Activated CD8-positive, alpha-beta memory T cell treated with anti-CD3 and anti-CD28 coated beads, Interleukin-2, amount 50 U/mL, for 24 hours (primary cell): ENCODE measurements at regions not wholly inside any gene's neighbourhood (a gene's known extent, or its start where the extent isn't known, plus 50 kb on each side); places are given as distances from the start of the nearest gene placed in this dataset.

Source experiments
- DNase-seq: peaks from one replicate; pipeline ENCODE4 v3.0.0-alpha.2; 2020; ENCODE audit errors: extremely low read depth

DNA sequence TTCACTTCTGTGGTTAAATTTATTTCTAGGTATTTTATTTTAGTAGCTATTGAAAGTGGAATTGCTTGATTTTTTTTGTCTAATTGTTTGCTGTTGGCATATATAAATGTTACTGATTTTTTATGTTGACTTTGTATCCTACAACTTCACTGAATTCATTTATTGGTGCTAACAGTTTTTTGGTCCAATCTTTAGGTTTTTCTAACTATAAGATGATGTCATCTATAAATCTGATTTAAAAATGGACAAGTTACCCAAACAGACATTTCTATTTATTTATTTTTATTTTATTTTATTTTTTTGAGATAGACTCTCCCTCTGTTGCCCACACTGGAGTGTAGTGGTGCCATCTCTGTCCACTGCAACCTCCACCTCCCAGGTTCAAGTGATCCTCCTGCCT is 162.3 kb downstream of the COX7C start:
- no peak for DNase-seq

DNA sequence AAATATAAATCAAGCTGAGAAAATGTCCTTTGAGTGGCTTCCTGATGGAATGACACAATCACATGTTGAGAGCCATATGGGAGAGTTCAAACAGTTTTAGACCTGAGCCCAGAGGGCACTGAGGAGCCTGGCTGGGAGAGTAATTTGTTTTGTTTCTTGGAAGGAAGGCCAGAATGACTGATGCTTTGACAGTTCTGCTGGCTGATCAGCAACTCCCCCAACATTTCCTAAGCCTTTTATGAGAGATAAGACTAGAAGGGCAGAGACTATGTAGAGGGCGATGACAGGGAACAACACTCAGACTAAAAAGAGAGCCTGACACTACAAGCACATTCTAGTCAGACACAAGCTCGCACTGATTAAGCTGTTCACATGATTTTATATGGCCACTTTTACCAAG is 169.2 kb downstream of the COX7C start:
- DNase-seq, result no peak

DNA sequence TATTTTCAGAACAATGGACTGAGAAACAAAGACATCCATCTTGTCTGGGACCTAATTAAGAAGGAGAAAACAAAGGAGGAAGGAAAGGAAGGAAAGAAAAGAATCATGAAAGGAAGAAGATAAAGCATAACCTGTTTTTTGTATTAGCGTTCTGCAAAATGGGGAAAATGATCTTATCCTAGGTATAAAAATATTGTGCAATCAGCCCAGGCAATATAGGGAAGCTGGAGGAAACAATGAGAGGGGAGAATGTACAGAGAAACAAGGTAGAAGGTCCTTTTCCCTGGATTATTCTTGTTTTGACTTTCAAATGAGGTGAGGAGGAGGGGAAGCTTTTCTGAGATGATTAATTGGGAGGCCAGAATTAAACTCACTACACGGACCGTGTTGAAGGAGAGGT is 177.9 kb downstream of the COX7C start:
- no peak for DNase-seq

DNA sequence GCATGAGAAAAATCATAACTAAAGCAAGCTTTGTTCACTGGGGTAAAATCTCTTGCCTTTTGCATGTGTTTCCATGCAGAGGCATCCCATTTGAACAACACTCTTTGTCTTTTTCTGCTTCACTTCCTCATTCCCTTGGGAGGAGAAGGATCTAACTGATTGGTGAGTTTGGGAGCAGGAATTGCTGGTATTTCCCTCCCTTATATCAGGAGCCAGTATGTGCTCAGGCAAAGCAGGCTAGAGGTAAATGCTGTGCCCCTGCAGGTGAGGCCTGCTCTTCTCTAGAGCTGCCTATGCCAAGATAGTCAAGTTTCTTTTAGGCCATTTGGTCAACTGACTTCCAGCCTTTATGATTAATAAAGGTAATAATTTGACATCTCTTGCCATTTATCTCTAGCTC is 179.9 kb downstream of the COX7C start:
- no peak for DNase-seq

DNA sequence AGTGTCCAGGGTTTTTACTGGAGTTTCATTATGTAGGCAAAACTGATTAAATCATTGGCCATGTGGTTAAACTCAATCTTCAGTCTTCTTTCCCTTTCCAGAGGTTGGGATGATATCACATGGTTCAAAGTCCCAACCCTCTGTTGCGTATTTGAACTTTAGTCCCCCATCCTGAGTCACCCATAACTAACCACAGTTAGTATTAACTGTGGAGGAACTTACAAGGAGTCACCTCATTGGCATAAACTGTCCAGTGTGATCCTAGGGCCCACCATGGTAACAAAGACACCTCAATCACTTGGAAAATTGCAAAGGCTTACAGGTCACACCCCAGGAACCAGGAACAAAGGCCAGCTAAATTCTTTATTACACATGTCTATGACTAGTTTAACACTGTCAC is 188.5 kb downstream of the COX7C start:
- no peak for DNase-seq

DNA sequence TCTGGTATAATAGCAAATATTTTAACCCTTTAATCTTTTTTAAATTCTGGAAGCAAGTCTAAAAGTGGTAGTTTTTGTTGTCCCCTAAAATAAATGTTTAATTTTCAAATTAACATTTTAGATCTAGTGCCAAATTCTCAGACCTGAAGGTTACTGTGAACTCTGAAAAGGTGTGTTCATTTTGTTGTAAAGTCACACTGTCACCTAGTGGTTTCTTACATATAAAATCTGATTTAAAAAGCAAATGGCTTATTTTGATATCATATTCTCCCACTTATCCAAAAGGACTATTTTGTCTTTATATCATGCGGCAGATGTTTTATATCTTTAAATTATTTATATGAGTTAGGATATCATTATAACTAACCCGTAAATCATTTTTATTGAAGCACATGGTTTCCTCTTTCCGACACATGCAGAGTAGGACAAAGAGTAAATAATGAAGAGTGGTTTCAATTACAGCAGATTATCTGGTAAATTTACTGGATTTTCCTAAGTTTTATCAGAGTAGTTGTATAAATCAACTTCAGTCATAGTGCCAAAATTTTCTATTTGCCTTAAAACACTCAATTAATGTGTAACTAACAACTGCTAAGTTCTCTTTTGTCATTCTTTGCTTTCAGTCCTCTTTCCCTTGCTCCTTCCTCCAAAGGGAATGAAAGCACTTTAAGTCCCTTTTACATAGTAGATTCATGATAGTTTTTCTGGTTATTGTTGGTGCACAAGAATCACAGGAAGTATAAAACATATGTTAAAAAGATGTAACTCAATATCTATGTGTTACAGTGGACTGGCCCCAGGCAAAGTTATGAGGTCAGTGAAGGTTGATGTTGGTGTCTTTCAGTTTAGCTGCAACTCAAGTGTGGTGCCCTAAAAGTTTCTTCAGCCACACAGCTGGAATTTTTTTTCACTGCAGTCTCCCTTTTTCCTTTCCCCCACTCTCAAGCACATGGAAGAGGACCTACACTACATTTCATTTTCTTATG is 189.6 kb downstream of the COX7C start:
- no peak for DNase-seq

DNA sequence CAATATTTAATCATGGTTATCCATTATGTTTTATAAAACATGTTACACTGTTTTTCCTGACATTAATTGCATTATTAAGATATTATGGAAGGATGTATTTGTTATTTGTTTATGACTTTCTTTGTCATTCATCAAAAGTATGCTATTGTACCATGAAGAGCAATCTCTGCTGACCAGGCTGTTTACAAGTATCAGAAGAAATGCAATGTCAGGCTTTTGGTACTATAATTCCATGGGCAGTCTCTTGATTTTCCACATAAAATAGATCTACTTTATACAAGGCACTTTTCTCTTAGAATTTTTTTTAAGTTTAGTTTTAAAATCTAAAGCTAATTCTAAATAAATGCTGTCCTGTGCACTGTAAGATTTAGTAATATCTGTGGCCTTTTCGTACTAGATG is 196.6 kb downstream of the COX7C start:
- no peak for DNase-seq

DNA sequence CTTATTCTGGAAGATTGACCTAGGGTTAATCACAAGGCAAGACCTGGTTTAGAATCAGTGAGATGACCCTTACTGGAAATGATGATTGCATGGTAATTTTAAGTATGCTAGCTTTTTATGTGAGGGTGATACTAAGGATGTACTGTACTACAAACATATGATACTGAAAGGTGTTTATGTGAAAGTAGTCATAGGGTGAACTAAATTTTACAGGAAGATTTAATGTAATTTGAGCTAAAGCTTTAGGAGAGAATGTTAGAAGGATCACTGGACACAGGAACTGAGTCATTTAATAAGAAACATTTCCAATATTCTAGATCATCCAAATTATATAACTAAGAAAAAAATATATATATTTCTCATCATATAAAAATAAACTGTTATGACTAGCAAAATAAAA is 197.2 kb downstream of the COX7C start:
- DNase-seq, result no peak

DNA sequence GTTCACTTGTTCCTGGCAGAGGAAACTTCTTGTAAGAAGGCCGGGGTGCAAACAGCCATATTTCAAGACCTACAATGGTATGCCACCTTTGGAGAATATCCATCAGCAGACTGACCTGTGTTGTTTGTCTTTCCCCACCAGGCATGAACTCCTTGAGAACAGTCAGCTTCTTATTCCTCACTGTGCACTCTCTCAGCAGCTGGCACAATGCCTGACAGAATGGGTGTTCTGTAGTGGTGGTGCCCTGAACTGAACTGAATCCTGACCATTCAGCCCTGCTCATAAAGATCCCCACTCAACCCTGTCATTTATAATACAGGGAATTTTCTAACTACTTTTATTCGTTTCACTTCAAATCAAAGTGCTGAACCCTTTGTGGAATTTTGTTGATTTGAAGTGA is 206.9 kb downstream of the COX7C start:
- DNase-seq, result no peak

DNA sequence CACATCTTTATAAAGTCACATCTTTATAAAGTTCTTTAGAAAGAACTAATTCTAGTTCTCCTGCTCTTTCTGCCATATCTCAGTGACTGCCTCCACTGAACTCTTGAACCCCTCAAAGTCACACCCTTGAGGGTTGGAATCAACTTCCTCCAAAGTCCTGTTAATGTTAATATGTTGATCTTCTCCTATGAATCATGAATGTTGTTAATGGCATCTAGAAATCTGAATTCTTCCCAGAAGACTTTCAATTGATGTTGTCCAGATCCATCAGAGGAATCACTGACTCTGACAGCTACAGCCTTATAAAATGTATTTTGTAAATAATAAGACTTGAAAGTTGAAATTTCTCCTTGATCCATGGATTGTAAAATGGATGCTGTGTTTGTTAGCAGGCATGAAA is 213.4 kb downstream of the COX7C start:
- no peak for DNase-seq

DNA sequence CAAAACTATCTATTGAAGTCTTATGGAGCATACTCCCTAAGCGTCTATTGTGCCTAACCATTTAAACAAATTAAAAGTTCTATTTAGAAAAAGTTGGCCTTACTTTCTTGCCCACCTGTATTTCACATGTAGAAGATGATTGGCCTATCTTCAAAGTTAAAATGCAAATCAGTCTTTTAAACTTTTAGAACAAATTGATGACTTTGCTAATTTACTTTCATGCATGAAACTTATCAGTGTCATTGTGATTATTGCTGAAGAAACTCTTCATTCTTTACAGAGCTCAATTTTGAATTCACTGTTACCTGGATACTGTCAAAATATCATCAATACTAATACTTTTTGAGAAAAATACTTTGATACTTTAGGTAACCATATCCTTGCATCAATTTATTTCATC is 216.1 kb downstream of the COX7C start:
- no peak for DNase-seq

DNA sequence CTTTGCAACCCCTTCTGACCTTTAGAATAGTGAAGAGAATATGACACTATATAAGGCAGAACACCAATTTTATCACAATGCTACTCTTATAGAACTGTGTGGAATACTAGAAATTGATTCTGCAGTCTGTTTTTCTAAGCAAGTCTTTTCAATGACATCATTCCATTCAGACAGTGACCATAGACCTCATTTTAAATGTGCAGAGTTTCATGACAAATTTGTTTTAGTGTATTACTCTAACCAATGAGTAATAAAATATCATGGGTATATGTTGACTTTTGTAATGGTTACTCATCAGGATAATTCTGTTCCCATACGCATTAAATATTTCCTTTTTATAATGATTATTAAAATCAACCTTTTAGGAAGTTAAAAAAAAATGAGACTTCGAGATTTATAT is 219.9 kb downstream of the COX7C start:
- no peak for DNase-seq

DNA sequence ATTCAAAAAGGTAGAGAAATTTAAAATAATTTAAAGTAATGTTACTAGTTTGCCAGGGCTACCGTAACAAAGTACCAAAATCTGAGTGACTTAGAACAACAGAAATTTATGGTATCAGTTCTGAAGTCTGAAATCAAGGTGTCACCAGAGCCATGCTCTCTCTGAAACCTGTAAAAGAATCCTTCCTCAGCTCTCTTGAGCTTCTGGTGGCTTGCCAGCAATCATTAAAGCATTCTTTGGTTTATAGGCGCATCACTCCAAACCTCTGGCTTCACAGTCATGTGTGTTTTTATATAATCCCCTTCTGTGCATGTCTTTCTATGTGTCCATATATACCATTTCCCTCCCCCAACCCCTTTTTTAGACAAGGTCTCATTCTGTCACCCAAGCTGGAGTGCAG is 220.3 kb downstream of the COX7C start:
- DNase-seq, result no peak

DNA sequence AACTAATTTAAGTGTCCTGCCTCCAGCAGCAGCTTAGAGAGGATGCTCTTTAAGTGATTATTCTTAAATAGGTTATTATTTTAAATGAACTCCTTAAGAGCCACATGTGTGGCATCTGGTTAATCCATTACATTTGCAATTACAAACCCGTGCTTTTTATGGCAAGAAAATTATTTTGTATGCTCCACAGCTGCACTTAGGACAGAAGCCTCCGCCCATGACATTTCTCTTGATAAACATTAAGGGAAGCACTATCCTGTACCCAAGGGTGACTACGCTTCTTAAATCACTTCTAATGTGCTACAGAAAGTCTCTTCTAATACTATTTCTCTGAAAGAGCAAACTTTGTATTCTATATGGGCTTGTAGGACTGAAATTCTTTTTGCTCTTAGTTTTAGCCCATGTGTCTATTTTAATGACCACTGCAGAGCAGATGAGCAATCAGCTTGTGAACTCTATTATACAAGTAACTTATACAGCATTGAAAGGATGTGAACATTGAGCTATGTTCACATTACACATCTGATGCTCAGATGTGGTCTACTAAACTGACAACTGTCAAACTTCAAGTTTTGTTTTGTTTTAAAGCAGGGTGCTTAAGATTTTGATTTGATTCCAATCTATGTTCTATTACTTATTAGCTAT is 223.4 kb downstream of the COX7C start:
- DNase-seq, result no peak

DNA sequence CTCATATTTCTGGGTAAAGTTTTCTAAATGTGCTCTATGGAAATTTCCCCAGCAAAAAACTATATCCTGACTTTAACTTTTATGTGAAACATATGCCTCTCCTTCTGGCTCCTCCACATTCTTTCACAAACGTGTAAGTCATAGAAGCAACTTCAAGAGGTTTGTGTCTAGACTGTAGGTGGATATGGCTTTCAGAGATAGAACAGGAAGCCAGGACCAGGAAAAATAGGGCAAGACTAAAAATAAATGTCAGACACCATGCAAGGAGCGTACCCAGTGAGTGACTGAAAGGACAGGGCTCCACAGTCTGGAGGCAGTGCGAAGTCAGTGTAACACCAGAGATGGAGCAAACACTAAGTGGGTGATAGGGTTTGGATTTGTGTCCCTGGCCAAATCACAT is 240.7 kb downstream of the COX7C start:
- DNase-seq, result no peak

DNA sequence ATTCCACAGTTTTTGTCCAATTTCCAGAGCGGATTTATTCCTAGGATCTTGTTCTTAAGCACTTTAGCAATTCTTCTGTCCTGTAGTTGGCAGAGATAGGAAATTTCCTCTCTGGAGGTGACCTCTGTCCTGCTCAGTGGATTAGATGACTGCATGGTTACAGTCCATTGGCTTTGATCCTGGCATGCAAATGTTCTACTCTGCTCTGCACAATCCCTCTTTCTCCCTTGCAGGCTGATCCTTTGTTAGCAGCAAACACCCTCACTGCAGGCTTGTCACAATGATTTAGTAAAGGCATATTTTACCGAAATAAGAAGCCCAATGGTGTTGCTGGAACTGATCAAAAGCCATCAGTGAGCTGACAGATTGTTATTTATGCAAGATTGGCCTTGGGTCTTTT is 243.8 kb downstream of the COX7C start:
- no peak for DNase-seq

DNA sequence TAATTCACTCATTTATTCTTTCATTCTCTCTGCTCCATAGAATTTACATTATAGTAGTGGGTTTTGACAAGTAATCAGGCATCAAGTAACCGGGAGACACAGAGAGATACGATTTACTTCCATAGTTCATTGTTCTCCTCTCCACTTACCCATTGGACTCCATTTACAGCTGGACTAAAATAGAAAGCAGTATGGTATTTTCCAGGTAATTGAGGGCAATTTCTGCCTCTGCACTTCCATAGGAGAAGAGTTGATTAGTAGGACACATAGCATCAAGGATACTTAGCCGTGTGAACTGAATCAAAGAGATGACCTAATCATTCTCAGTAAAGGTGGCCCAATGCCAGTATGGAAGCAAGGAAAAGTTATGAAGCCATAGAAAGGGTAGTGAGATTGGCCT is 244.4 kb downstream of the COX7C start:
- no peak for DNase-seq

DNA sequence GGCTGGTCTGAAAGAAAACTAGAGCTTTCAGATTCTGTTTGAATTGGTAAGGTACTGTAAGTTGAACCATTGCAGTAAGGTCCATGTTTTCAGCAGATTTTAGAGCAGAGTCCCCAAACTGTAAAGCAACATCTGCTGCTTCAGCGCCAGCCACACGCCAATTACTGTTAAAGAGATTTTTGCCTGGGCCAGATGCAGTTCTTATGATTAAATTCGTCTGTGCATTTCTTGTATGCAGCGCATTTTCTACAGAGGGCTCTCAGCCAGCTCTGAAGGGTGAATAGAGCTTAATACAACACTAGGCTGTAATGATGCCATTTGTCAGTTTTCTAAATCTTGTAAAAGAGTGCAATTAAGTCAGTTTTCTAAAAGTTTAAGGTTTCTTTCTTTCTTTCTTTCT is 246.3 kb downstream of the COX7C start:
- no peak for DNase-seq

DNA sequence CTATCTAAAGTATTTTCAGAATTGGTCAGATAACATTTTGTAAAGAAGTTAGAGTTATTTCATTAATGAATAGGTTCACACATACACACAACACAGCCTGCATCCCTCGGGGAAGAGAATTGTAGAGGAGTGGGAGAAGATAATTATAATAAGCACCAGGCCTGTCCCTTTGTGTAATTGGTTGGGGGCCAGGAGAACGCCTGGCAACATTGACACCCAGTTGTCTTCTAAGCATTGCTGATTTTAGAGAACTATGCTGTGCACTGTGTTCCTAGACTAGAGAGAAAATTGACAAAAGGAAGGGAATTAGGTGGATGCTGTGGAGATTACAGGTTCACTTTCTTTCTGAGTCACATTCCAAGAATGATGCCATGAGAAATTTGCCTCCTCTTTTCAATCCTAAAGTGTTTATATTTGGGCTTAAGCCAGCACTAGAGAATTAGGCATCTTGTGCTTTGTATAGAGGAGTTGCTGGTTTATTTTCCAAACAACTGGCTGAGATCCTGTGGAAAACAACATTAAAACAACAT is 247.6 kb downstream of the COX7C start:
- DNase-seq, result no peak

DNA sequence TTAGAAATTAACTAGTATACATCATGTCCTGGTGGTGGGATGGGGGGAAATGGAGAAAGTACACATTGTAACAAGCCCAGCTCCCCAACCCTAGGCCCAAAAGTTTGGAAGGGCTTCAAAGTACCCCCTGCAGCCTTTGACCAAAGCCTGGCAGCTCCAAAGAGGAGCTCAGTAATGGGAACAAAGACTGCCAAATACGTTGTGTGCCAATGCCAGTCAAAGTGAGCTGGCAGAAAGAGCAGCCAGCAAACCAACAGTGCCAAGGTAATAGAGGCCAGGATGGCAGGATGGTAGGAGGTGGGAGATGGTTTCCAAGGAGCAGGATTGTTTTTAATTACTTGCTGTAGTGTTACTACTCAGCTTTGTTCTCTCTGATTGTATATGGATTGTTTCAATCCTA is 248.3 kb downstream of the COX7C start:
- no peak for DNase-seq

DNA sequence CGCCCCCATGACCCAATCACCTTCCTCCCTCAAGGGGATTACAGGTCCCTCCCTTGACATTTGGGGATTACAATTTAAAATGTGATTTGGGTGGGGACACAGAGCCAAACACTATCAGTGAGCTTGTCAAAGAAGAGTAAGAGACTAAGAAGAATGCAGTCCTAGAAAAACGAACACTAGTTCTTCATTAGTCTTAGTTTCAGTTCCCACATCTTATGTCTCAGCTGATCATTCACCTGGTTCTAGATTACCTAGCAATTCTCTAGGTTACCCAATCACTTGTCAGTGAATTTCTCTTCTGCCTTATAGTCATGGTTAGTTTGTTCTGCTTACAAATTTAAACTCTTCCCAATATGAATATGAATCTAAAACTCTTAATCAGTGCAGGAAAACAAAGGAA is 251.5 kb downstream of the COX7C start:
- no peak for DNase-seq

DNA sequence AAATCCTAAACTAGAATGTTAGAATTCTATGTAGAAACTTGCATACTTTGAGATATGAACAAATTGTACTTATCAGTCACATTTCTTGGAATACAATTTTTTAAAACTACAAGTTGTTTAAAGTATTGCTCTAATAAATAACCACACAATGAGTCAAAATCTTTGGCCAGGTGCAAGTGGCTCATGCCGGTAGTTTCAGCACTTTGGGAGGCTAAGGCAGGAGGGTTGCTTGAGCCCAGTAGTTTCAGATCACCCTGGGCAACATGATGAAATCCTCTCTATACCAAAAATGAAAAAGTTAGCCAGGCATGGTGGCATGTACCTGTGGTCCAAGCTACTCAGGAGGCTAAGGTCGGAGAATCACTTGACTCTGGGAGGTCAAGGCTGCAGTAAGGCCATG is 257.8 kb downstream of the COX7C start:
- DNase-seq, result no peak

DNA sequence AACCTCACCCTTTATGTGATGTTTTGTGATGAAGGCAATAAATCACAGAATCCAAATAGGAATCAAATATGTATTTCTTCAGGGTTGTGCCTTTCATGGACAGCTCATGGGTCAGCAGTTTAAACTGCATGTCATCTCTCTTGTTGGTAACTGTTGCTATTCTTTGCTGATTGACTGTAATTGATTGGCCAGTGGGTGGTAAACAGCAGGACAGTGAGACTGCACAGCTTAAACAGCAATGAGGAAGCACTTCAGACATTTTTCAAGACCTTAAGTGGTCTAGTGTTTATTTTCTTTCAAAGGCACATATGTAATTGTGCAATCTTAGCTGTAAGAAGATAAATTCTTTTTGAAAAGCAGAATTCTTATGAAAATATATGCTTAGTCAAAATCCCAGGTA is 260.5 kb downstream of the COX7C start:
- DNase-seq, result no peak
